KMS-11 (cell line): ENCODE measurements at regions not wholly inside any gene's neighbourhood (a gene's known extent, or its start where the extent isn't known, plus 50 kb on each side); places are given as distances from the start of the nearest gene placed in this dataset.
"Not testable (repeated sequence)": the region's sequence is repeated elsewhere in the genome, so short reads cannot be mapped to it uniquely, and the experiment has no call there.

Experiments
- H2AFZ ChIP-seq: fragments of 200-600 bp; sonication (generic); 2 replicates; pipeline ENCODE4 v1.6.1; 2016; ENCODE audit warnings: antibody characterized with exemption, mixed run types, low read depth
- H3K27ac ChIP-seq: fragments of 200-600 bp; sonication (generic); 2 replicates; pipeline ENCODE4 v1.6.1; 2016; ENCODE audit warnings: mild to moderate bottlenecking, mixed run types
- H3K27me3 ChIP-seq: fragments of 200-600 bp; sonication (generic); 2 replicates; pipeline ENCODE4 v1.6.1; 2017; ENCODE audit warnings: mild to moderate bottlenecking, low read depth, mixed run types, moderate library complexity; ENCODE audit not compliant: insufficient read depth
- H3K36me3 ChIP-seq: fragments of 200-600 bp; sonication (generic); 2 replicates; pipeline ENCODE4 v1.6.1; 2017; ENCODE audit warnings: mild to moderate bottlenecking, mixed run types; ENCODE audit not compliant: insufficient read depth
- H3K4me1 ChIP-seq: fragments of 200-600 bp; sonication (generic); 2 replicates; pipeline ENCODE4 v1.6.1; 2016; ENCODE audit warnings: mild to moderate bottlenecking, low read depth, mixed run types; ENCODE audit not compliant: poor library complexity, severe bottlenecking
- H3K4me2 ChIP-seq: fragments of 200-600 bp; sonication (generic); 2 replicates; pipeline ENCODE4 v1.7.0; 2016; ENCODE audit warnings: mild to moderate bottlenecking, mixed run types
- H3K4me3 ChIP-seq: fragments of 200-600 bp; sonication (generic); IDR thresholded peaks from 2 replicates; pipeline ENCODE4 v1.6.1; 2017; ENCODE audit warnings: low read depth, low read length, mixed read lengths; ENCODE audit not compliant: insufficient read depth
- H3K79me2 ChIP-seq: fragments of 200-600 bp; sonication (generic); 2 replicates; pipeline ENCODE4 v1.6.1; 2016; ENCODE audit warnings: low read depth, mixed run types; ENCODE audit not compliant: insufficient read depth
- H3K9ac ChIP-seq: fragments of 200-600 bp; sonication (generic); 2 replicates; pipeline ENCODE4 v1.6.1; 2016; ENCODE audit warnings: mild to moderate bottlenecking, mixed run types
- H4K20me1 ChIP-seq: fragments of 200-600 bp; sonication (generic); 2 replicates; pipeline ENCODE4 v1.6.1; 2016; ENCODE audit warnings: mild to moderate bottlenecking, mixed run types; ENCODE audit not compliant: insufficient read depth
- TF ChIP-seq, protein P1 (sequence below): fragments of 200-600 bp; sonication (generic); conservative IDR thresholded peaks from 2 replicates; pipeline ENCODE4 v1.6.1; 2017; ENCODE audit warnings: low read depth, mild to moderate bottlenecking, antibody characterized with exemption, low read length, moderate library complexity, mixed read lengths

DNA sequence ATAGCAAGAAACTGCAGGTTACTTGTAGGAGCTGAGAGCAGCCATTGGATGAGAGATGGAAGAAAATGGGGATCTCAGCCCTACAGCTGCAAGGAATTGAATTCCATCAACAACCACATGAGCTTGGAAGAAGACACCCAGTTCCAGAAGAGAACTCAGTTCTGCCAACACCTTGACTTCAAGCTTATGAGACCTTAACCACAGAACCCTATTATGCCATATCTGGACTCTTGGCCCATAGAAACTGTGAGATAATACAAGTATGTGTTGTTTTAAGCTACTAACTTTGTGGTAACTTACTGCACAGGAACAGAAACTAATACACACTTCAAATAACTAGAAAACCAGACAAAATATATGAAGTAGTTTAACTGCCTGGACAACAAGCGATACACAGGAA is 212.4 kb upstream of the CACNA2D1 start:
- Histone ChIP-seq H3K27ac (no peak overlapping the region), H2AFZ (no peak overlapping the region), H3K4me1 (no peaks in the 10 kb centered on the region), H3K9ac (no peak overlapping the region), H3K27me3 (no peaks in the 10 kb centered on the region), H4K20me1 (no peaks in the 10 kb centered on the region), H3K79me2 (no peaks in the 10 kb centered on the region), H3K36me3 (no peaks in the 10 kb centered on the region), H3K4me2 (no peak overlapping the region), H3K4me3 (no peak overlapping the region)
- TF ChIP-seq, protein P1, sequence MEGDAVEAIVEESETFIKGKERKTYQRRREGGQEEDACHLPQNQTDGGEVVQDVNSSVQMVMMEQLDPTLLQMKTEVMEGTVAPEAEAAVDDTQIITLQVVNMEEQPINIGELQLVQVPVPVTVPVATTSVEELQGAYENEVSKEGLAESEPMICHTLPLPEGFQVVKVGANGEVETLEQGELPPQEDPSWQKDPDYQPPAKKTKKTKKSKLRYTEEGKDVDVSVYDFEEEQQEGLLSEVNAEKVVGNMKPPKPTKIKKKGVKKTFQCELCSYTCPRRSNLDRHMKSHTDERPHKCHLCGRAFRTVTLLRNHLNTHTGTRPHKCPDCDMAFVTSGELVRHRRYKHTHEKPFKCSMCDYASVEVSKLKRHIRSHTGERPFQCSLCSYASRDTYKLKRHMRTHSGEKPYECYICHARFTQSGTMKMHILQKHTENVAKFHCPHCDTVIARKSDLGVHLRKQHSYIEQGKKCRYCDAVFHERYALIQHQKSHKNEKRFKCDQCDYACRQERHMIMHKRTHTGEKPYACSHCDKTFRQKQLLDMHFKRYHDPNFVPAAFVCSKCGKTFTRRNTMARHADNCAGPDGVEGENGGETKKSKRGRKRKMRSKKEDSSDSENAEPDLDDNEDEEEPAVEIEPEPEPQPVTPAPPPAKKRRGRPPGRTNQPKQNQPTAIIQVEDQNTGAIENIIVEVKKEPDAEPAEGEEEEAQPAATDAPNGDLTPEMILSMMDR: no peak

DNA sequence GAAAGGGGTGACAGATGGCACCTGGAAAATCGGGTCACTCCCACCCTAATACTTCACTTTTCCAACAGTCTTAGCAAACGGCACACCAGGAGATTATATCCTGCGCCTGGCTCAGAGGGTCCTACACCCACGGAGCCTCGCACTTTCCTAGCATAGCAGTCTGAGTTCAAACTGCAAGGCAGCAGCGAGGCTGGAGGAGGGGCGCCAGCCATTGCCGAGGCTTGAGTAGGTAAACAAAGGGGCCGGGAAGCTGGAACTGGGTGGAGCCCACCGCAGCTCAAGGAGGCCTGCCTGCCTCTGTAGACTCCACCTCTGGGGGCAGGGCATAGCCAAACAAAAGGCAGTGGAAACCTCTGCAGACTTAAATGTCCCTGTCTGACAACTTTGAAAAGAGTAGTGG is 206.5 kb upstream of the CACNA2D1 start:
- not testable (repeated sequence) for H3K9ac ChIP-seq, H2AFZ ChIP-seq, H3K27ac ChIP-seq, H3K27me3 ChIP-seq, H3K4me3 ChIP-seq, H4K20me1 ChIP-seq, H3K36me3 ChIP-seq, H3K79me2 ChIP-seq, H3K4me1 ChIP-seq, H3K4me2 ChIP-seq

DNA sequence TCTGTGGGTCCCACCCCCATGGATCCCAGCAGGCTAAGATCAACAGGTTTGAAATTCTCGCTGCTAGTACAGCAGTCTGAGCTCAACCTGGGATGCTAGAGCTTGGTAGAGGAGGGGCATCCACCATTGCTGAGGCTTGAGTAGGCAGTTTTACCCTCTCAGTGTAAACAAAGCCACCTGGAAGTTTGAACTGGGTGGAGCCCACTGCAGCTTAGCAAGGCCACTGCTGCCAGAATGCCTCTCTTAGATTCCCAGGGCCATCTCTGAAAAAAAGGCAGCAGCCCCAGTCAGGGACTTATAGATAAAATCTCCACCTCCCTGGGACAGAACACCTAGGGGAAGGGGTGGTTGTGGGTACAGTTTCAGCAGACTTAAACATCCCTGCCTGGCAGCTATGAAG is 190.0 kb upstream of the CACNA2D1 start:
- no peak overlapping the region for H2AFZ ChIP-seq
- TF ChIP-seq, protein P1: no peak
- H3K4me3 ChIP-seq: no peak overlapping the region
- H3K27ac ChIP-seq: no peak overlapping the region
- no peak overlapping the region for H3K9ac ChIP-seq
- no peaks in the 10 kb centered on the region for H3K79me2 ChIP-seq
- H4K20me1 ChIP-seq: no peaks in the 10 kb centered on the region
- H3K4me1 ChIP-seq: no peaks in the 10 kb centered on the region
- H3K27me3 ChIP-seq: no peaks in the 10 kb centered on the region
- no peaks in the 10 kb centered on the region for H3K36me3 ChIP-seq
- H3K4me2 ChIP-seq: no peak overlapping the region

DNA sequence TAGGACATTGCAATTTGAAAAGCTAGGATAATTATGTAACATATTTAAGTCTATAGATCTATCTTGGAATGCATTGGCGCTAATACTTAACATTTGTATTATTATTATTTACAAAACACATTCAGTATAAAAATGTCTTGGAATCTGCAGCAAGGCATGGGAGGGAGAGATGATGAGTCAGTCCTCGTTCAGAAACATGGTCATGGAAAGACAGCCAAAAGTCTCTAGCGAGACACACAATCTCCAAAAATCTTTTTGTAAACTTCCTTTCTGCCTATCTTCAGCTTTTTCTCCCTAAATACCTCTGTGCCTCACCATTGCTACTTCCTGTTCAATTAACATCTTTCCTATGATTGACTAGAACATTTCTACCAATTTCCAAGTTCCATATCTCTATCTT is 188.4 kb upstream of the CACNA2D1 start:
- Histone ChIP-seq H3K27me3 (no peaks in the 10 kb centered on the region), H3K9ac (no peak overlapping the region), H3K79me2 (no peaks in the 10 kb centered on the region), H4K20me1 (no peaks in the 10 kb centered on the region), H3K4me3 (no peak overlapping the region), H3K36me3 (no peaks in the 10 kb centered on the region), H3K27ac (no peak overlapping the region), H3K4me2 (no peak overlapping the region), H2AFZ (no peak overlapping the region), H3K4me1 (no peaks in the 10 kb centered on the region)
- TF ChIP-seq, protein P1: no peak

DNA sequence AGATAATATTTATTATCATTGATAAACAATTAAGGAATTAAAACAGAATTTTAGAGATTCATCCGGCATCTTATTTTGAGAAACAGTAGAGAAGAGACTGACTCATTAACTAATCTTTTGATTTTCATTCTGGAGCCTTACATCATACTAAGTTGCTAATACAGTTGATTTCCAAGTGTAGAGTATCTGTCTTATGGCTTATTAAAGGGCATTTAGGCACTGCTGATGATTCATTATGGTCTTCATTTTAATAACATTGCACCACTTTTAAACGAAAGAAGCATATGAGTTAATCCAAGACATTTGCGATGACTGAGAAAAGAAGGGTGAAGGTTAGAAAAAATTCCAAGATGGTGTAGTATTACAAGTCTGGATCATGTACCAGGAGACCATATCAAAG is 186.0 kb upstream of the CACNA2D1 start:
- Histone ChIP-seq H3K27ac (no peak overlapping the region), H3K4me3 (no peak overlapping the region), H4K20me1 (no peaks in the 10 kb centered on the region), H2AFZ (no peak overlapping the region), H3K27me3 (no peaks in the 10 kb centered on the region), H3K4me1 (no peaks in the 10 kb centered on the region), H3K79me2 (no peaks in the 10 kb centered on the region), H3K9ac (no peak overlapping the region), H3K36me3 (no peaks in the 10 kb centered on the region), H3K4me2 (no peak overlapping the region)
- TF ChIP-seq, protein P1: no peak
